ENCODE measurements at regions not wholly inside any gene's neighbourhood (a gene's known extent, or its start where the extent isn't known, plus 50 kb on each side); places are given as distances from the start of the nearest gene placed in this dataset.
"Not testable (repeated sequence)": the region's sequence is repeated elsewhere in the genome, so short reads cannot be mapped to it uniquely, and the experiment has no call there.

- no peak for DNase-seq (ENCODE audit: low read depth)
- no peak for TF ChIP-seq CTCF (conservative IDR thresholded peaks at IDR 0.05; ENCODE audit: low read depth, low read length)
Observed at GRCh38 chrX:9390693-9391368, 74.0 kb upstream of the TBL1X start.

GRCh38 chrX:9392445-9392844 is 72.4 kb upstream of the TBL1X start:
- no peak overlapping the region for H3K4me3 ChIP-seq (ENCODE audit: low read depth, low read length)
- TF ChIP-seq CTCF (conservative IDR thresholded peaks at IDR 0.05; ENCODE audit: low read depth, low read length) = no peak
- no peak for DNase-seq (ENCODE audit: low read depth)

More at GRCh38 chrX:9390693-9391368, 74.0 kb upstream of the TBL1X start:
- no peak overlapping the region for H3K4me3 ChIP-seq (ENCODE audit: low read depth, low read length)

- no peak for TF ChIP-seq CTCF (conservative IDR thresholded peaks at IDR 0.05; ENCODE audit: low read depth, low read length)
- H3K4me3 ChIP-seq (ENCODE audit: low read depth, low read length) = no peak overlapping the region
- no peak for DNase-seq (ENCODE audit: low read depth)
Observed at GRCh38 chrX:9393571-9393970, 71.3 kb upstream of the TBL1X start.

- no peak for DNase-seq (ENCODE audit: low read depth)
- no peak for TF ChIP-seq CTCF (conservative IDR thresholded peaks at IDR 0.05; ENCODE audit: low read depth, low read length)
Observed at GRCh38 chrX:9394212-9394611, 70.6 kb upstream of the TBL1X start.

GRCh38 chrX:9396930-9397329 is 67.9 kb upstream of the TBL1X start:
- peak; percentile 48 for DNase-seq (ENCODE audit: low read depth)
- H3K4me3 ChIP-seq (ENCODE audit: low read depth, low read length) = no peak overlapping the region
- TF ChIP-seq CTCF (conservative IDR thresholded peaks at IDR 0.05; ENCODE audit: low read depth, low read length) = no peak

More at GRCh38 chrX:9394212-9394611, 70.6 kb upstream of the TBL1X start:
- H3K4me3 ChIP-seq (ENCODE audit: low read depth, low read length) = no peak overlapping the region

GRCh38 chrX:9401051-9401450 is 63.8 kb upstream of the TBL1X start:
- TF ChIP-seq CTCF (conservative IDR thresholded peaks at IDR 0.05; ENCODE audit: low read depth, low read length) = no peak
- H3K4me3 ChIP-seq (ENCODE audit: low read depth, low read length) = no peak overlapping the region
- DNase-seq (ENCODE audit: low read depth) = no peak

GRCh38 chrX:9403374-9403773 is 61.5 kb upstream of the TBL1X start:
- DNase-seq (ENCODE audit: low read depth) = no peak
- no peak for TF ChIP-seq CTCF (conservative IDR thresholded peaks at IDR 0.05; ENCODE audit: low read depth, low read length)
- H3K4me3 ChIP-seq (ENCODE audit: low read depth, low read length) = no peak overlapping the region

- H3K4me3 ChIP-seq (ENCODE audit: low read depth, low read length); DNase-seq (ENCODE audit: low read depth): not testable (repeated sequence)
Observed at GRCh38 chrX:9405635-9406034, 59.2 kb upstream of the TBL1X start.

- DNase-seq (ENCODE audit: low read depth); H3K4me3 ChIP-seq (ENCODE audit: low read depth, low read length): not testable (repeated sequence)
Observed at GRCh38 chrX:9410889-9411288, 54.0 kb upstream of the TBL1X start.

GRCh38 chrX:9411682-9412081 is 53.2 kb upstream of the TBL1X start:
- not testable (repeated sequence) for DNase-seq (ENCODE audit: low read depth); H3K4me3 ChIP-seq (ENCODE audit: low read depth, low read length)

Measured in choroid plexus epithelial cell (primary cell).